A673 (cell line): ENCODE measurements at regions not wholly inside any gene's neighbourhood (a gene's known extent, or its start where the extent isn't known, plus 50 kb on each side); places are given as distances from the start of the nearest gene placed in this dataset.

Experiments
- BruUV-seq: library from RNA; stranded (reverse); fragments of 400-500 nt; replicated peaks from 2 replicates; lab custom pipeline; 2021; lab: Mats Ljungman, UMichigan
- CTCF ChIA-PET: fragments of 300-600 bp; sonication (Branson Sonifier 250); formaldehyde crosslinking; loops from one replicate; lab custom pipeline; 2022; ENCODE audit warnings: antibody characterized with exemption; lab: Charles Lee
- POLR2A ChIA-PET: fragments of 300-600 bp; sonication (Branson Sonifier 250); formaldehyde crosslinking; loops from one replicate; lab custom pipeline; 2022; ENCODE audit warnings: antibody characterized with exemption; ENCODE audit not compliant: low non-redundant PET; lab: Charles Lee
- DNase-seq: peaks from one replicate; pipeline ENCODE4 v3.0.0-alpha.2; 2015; ENCODE audit warnings: low spot score
- H3K27ac ChIP-seq: fragments of 200-600 bp; sonication (generic); 2 replicates; pipeline ENCODE4 v1.5.1; 2016; ENCODE audit warnings: mixed run types, low read depth, mild to moderate bottlenecking, mixed read lengths, antibody characterized with exemption, low read length; ENCODE audit not compliant: poor library complexity, severe bottlenecking
- H3K27me3 ChIP-seq: fragments of 200-600 bp; sonication (generic); replicated peaks from 2 replicates; pipeline ENCODE4 v1.6.1; 2017; ENCODE audit warnings: mixed run types, low read depth, mild to moderate bottlenecking, mixed read lengths, antibody characterized with exemption, low read length; ENCODE audit not compliant: insufficient read depth, poor library complexity
- H3K36me3 ChIP-seq: fragments of 200-600 bp; sonication (generic); 2 replicates; pipeline ENCODE4 v1.6.1; 2016; ENCODE audit warnings: mixed run types, mild to moderate bottlenecking, mixed read lengths, antibody characterized with exemption, low read length; ENCODE audit not compliant: insufficient read depth, poor library complexity, severe bottlenecking
- H3K4me1 ChIP-seq: fragments of 200-600 bp; sonication (generic); 2 replicates; pipeline ENCODE4 v1.6.1; 2017; ENCODE audit warnings: mixed run types, mild to moderate bottlenecking, mixed read lengths, antibody characterized with exemption, low read length; ENCODE audit not compliant: insufficient read depth, poor library complexity, severe bottlenecking
- H3K4me3 ChIP-seq: fragments of 200-600 bp; sonication (generic); 2 replicates; pipeline ENCODE4 v1.5.1; 2016; ENCODE audit warnings: low read depth, mixed run types, mild to moderate bottlenecking, mixed read lengths, low read length; ENCODE audit not compliant: poor library complexity, severe bottlenecking
- H3K9me3 ChIP-seq: fragments of 200-600 bp; sonication (generic); 2 replicates; pipeline ENCODE4 v1.6.1; 2016; ENCODE audit warnings: mixed run types, low read depth, mild to moderate bottlenecking, mixed read lengths, antibody characterized with exemption, low read length; ENCODE audit not compliant: poor library complexity, severe bottlenecking
- CTCF ChIP-seq: fragments of 300-800, 200-600 bp; sonication (generic); conservative IDR thresholded peaks from 2 replicates; pipeline ENCODE4 v1.5.1; 2017; ENCODE audit warnings: low read depth, mild to moderate bottlenecking, antibody characterized with exemption, low read length, moderate library complexity, mixed read lengths
- EZH2 ChIP-seq: fragments of 200-600 bp; sonication (generic); IDR thresholded peaks from 2 replicates; pipeline ENCODE4 v1.6.1; 2017; ENCODE audit warnings: borderline replicate concordance, low read depth, mild to moderate bottlenecking, mixed read lengths, antibody characterized with exemption, low read length; ENCODE audit not compliant: poor library complexity, severe bottlenecking
- intact Hi-C: fragments of 100-400 bp; cut with micrococcal nuclease; formaldehyde crosslinking; loops from one replicate; pipeline ENCODE4 v1.10.0; 2022; ENCODE audit not compliant: unreplicated experiment

GRCh38 chr20:62574230-62574993, 67.9 kb upstream of the SLCO4A1 start:
- H3K27ac ChIP-seq = no peak overlapping the region
- H3K9me3 ChIP-seq = no peaks in the 10 kb centered on the region
- no peaks in the 10 kb centered on the region for H3K36me3 ChIP-seq
- POLR2A ChIA-PET = interaction anchor here (0.6 kb wide), 1 partner anchor 9 kb away, joined by 3 read pairs; no protein-coding TSS in a partner anchor
- CTCF ChIA-PET = no interaction called here
- no TSS peak for BruUV-seq
- peaks cover 78% of the 10 kb centered on the region for H3K27me3 ChIP-seq
- no peaks in the 10 kb centered on the region for H3K4me1 ChIP-seq
- intact Hi-C loops = no loop called here
- no peak overlapping the region for H3K4me3 ChIP-seq
- TF ChIP-seq EZH2 (no peak), CTCF (no peak)
- DNase-seq = no peak

- Histone ChIP-seq H3K36me3 (no peaks in the 10 kb centered on the region), H3K9me3 (no peaks in the 10 kb centered on the region), H3K4me1 (no peaks in the 10 kb centered on the region), H3K27me3 (peaks cover 85% of the 10 kb centered on the region), H3K4me3 (no peak overlapping the region), H3K27ac (no peak overlapping the region)
- BruUV-seq = no TSS peak
- POLR2A ChIA-PET = no interaction called here
- TF ChIP-seq CTCF = no peak
- TF ChIP-seq EZH2 = no peak
- intact Hi-C loops = no loop called here
- CTCF ChIA-PET = no interaction called here
- no peak for DNase-seq
Observed at GRCh38 chr20:62575976-62576722, 66.2 kb upstream of the SLCO4A1 start.

GRCh38 chr20:62576815-62577489, 65.4 kb upstream of the SLCO4A1 start:
- Histone ChIP-seq H3K27ac (no peak overlapping the region), H3K36me3 (no peaks in the 10 kb centered on the region), H3K4me1 (peaks cover 3% of the 10 kb centered on the region), H3K9me3 (no peaks in the 10 kb centered on the region), H3K4me3 (no peak overlapping the region), H3K27me3 (peaks cover 93% of the 10 kb centered on the region)
- no peak for TF ChIP-seq EZH2
- no peak for TF ChIP-seq CTCF
- CTCF ChIA-PET = interaction anchor here (0.6 kb wide), 1 partner anchor 186 kb away, joined by 3 read pairs; no protein-coding TSS in a partner anchor
- intact Hi-C loops = no loop called here
- BruUV-seq = no TSS peak
- POLR2A ChIA-PET = no interaction called here
- DNase-seq = no peak
